ENCODE measurements at regions not wholly inside any gene's neighbourhood (a gene's known extent, or its start where the extent isn't known, plus 50 kb on each side); places are given as distances from the start of the nearest gene placed in this dataset.
A peak's percentile ranks its signal among the peaks of the same experiment; 100 is the strongest.
"Not testable (repeated sequence)": the region's sequence is repeated elsewhere in the genome, so short reads cannot be mapped to it uniquely, and the experiment has no call there.

DNA sequence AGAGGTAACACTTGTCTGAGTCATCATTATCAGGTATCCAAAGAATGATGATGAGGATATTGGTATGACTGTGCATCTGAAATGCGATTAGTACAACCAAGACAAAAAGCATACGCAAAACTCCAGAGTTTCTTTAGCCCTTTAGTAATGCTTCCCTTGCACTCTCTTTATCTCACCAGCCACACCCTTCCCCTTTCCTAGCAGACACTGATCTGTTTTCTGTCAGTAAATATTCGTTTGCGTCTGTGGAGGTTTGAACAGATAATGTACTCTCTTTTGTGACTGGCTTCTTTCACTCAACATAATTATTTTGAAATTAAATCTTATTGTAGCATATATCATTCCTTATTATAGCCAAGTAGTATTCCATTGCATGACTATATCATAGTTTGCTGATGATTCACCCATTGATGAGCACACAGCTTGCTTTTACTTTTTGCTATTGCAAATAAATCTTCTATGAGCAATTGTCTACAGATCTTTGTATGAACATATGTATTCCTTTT lies 775.7 kb downstream of the SLC6A15 start:
- DNase-seq (ENCODE audit: low spot score), result no peak

DNA sequence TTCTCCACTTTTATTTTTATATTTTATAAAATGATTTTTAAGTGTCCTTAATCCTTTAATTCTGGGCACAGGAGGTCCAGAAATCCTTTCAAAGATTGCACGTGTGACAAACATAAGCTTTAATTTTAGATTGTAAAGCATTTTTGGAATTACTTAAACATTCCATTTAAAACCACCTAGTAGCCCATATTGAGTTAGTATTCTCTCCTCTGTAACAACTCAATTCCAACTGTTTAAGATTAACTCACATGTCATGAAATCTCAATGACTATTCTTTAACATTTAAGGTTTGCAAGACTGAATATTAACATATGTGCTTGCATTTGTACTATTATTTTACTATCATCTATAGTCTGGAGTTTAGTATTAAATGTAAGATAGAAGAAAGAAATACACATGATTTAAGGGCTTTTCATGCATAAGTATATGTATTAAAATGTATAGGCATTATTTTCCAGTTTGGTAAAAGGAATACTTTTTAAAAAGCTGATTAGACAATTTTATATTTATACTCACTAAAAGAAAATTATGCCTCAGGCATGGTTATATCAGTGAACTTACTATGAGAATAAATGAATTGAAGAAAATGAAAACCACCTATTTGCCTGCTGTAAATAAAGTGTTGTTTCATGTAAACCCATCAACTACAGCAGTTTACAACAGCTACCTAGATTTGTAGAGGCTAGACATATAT lies 776.9 kb downstream of the SLC6A15 start:
- no peak for DNase-seq (ENCODE audit: low spot score)

DNA sequence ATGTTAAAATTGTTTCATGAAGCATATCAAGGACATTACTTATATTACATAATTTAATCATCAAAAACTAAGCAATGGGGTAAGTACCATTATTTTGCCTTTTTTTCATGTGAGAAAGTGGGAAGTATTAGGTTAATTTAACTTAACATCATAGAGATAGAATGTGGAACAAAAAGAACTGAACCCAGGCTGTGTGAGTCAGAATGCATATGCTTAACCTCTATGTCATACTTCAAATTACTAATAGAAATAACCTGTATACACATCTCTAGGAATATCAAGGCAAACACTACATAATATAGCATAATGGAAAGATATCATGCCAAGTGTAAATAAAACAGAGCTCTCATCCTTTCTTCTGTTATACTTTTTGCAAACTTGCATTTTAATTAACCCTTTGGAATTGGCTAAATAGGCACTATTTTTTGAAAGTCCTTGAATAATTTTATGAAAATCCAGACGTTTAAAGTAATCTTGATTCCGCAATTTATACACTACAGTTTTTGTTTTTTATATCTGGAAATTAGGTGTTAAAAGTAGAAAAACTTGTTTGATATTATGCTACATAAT lies 777.7 kb downstream of the SLC6A15 start:
- DNase-seq (ENCODE audit: low spot score), result no peak

DNA sequence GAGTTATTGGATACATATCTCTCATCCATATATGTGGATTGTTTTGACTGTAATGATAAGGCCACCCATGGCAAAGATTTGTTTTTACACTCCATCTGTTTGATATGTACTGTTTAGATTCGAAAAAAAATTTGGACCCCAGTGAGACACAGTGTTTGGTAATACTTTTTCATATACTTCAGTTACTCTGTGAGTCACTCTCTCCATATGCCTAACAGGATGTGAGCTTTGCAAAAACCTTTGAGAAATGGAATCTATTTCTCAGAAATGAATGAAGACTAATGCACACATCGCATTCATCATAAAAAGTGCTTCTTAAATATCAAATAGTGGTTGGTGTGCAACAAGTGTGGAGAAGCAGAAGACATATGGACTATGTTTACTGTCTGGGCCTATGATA lies 781.5 kb downstream of the SLC6A15 start:
- peak; percentile 36 for DNase-seq (ENCODE audit: low spot score)

DNA sequence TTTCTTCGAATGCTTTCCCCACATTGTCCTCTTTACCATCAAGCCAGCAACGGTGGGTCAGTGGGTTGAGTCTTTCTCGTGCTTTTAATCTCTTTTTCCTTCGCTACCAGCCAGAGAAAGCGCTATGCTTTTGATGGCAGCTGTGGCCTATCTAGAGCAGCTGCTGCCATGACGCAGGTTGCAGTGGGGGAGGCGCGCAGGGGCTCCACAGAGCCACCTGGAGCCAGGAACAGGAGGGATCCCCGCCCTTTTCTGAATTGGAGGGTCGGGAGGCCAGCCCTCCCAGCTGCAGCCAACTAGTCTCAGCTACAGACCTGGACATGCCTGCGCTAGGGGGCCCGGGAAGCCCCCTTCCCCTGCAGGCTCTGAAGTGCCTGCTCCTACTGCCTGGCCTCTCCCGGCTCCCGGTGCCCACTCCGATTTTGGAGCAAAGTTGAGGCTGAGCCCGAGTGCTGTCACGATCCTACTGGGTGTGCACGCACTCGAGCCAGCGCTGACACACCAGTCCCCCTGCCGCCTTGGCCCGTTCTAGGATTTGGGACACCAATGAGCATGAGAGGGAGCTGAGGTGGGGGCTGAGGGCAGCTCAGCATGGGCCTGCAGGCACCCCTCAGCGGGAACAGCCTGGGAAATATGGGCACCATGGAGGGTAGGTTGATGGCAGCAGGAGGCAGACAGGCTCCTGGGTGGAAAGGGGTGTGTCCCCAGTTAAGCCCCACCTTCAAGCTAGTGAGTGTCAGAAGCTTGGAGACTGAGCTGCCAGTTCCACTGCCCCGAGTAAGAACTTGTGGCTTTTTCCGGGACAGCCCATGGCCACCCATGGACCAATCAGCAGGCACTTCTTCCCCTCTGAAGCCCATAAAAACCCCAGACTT lies 784.2 kb downstream of the SLC6A15 start:
- no peak for DNase-seq (ENCODE audit: low spot score)

DNA sequence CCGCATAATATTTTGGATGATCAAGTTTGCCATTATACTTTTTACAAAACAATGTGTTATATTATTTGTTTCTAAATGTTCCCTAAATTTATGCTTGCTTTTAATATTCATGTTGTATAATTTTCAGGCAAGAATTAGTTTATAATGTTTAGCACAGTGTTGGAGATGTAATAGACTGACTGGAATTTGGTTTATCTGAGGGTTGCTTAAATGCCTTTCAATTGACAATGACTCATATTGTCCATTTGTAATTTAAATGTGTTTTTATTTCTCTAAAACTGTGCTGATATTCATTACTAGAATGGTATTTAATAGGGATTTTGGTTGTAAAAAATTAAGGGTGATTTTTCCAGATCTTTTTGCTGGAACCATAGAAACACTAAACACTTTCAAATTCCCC lies 788.4 kb downstream of the SLC6A15 start:
- no peak for DNase-seq (ENCODE audit: low spot score)

DNA sequence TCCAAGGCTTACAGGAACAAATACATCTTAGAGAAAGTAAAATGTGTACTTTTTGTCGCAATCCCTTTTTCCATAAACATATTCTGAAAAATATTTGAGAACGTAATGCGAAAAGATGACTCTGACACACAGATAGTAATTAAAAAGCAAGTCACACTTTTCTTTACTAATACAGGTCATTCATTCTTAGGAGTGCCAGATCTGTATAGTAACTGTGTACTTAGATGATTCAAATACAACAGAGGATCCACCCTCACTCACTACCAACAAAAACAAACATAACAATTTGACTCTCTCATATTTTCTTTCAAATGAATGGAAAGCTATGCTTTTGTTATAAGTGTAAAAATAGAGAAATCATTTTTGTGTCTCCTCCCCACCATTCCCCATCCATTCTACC lies 795.4 kb downstream of the SLC6A15 start:
- no peak for DNase-seq (ENCODE audit: low spot score)

DNA sequence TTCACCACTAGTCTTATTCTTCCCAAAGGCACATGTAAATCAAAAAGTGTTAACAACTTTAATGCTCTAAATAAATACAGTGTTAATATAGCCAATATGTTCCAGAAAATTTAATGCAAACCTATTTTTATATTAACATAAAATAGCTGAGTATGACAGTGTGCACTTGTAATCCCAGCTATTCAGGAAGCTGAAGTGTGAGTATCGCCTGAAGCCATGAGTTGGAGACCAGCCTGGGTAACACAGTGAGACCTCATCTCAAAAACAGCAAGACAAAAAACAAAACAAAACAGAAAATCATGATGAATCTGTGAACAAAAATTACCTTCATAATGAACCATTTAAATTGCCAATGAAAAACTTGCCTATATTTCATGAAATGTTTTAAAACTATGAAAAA lies 798.9 kb downstream of the SLC6A15 start:
- no peak for DNase-seq (ENCODE audit: low spot score)

DNA sequence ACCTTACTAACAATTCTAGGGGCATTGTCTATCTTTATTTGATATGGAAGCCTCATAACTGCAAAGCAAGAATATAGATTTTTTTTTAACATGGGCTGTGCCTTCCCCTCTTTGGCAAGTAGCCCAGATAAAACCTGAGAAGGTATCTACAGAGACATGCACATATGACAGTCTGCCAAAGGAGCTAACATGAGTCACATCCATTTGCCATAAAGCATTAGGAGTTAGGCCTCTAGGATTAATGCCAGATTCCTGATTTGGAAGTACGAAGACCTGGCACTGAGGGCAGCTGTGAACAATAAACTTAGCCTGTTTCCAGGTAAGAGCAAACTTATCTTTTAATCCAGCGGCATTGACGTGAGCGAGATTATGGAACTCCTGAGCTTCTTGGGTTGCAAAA lies 808.7 kb downstream of the SLC6A15 start:
- DNase-seq (ENCODE audit: low spot score), result not testable (repeated sequence)

DNA sequence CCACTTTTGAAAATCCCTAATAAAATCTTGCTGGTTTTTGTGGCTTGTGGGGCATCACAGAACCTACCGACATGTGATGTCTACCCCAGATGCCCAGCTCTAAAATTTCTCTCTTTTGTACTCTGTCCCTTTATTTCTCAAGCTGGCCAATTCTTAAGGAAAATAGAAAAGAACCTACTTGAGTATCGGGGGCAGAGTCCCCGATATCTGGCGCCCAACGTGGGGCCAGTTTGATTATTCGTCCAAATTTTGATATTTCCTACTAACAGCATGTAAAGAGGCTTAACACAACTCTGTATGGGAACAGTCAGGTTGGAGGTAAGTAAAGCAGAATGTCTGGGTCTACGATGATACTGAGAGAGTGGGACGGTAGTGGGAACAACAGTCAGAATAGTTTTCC lies 810.6 kb downstream of the SLC6A15 start:
- DNase-seq (ENCODE audit: low spot score), result not testable (repeated sequence)

DNA sequence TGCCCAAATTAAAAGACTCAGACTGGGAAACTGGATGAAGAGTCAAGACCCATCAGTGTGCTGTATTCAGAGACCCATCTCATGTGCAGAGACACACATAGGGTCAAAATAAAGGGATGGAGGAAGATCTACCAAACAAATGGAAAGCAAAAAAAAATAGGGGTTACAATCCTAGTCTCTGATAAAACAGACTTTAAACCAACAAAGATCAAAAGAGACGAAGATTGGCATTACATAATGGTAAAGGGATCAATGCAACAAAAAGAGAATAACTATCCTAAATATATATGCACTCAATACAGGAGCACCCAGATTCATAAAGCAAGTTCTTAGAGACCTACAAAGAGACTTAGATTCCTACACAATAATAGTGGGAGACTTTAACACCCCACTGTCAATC lies 813.0 kb downstream of the SLC6A15 start:
- not testable (repeated sequence) for DNase-seq (ENCODE audit: low spot score)

DNA sequence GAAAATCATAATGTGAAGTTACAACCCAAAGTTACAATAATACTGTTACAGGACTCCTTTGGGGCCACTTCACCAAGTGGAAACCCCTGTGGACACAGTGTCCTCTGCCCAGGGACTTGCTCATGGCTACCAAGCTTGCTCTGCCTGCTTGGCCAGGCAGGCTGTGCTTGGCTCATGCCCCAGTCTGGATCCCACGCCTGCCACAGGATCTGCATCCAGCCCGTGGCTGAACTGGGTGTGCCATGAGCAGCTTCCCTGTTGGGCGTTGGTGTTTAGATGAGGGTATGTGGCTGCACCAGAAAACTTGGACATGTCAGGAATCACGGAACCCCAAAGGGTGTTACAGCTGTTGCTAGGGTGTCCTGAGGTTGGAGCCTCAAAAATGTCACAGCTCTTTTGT lies 820.9 kb downstream of the SLC6A15 start:
- no peak for DNase-seq (ENCODE audit: low spot score)

DNA sequence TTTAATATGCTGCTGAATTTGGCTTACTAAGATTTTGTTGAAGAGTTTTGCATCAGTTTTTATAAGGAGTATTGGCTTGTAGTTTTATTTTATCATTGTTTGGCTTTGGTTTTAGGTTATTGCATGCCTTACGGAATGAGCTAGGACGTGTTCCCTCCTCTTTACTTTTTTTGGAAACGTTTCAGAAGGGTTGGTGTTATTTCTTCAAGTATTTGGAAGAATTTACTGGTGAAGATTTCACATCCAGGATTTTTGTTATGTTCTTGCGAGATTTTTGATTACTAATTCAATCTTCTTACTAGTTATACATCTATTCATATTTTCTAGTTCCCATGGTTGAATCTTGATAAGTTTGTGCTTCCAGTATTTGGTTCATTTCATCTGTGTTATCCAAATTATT lies 823.2 kb downstream of the SLC6A15 start:
- no peak for DNase-seq (ENCODE audit: low spot score)

DNA sequence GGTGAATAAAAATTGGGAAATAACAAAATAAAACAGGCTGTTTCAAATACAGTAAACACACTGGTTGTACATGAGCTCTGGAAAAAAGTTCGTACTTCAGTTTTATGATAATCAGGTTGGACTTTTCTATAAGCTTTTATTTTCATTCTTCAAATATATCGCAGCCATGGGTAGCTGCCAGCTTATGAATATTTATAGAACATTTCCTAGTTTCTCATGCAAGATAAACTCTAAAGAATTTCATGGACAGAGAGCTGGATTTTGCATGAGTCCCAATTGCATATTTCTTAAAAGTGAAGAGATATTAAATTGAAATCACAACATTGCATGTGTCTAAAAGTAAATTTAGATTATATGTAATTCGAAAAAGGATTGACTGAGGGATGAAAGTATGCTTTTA lies 827.6 kb downstream of the SLC6A15 start:
- no peak for DNase-seq (ENCODE audit: low spot score)

DNA sequence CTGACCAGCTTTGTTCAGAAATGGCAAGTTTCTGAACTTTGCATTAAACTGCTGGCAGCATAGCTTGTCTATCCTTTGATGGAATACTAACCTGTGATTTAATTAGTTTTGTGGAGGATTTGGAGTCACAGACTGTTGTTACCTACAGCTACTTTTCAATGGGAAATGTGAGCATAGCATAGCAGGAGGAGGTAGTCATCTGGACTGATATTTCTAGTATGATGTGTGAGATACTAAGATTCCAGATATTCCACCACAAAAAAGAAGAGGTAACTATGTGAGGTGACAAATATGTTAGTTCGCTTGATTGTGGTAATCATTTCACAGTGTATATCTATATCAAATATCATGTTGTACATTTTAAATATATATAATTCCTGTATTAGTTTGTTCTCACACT lies 833.0 kb downstream of the SLC6A15 start:
- peak; percentile 5 for DNase-seq (ENCODE audit: low spot score)

DNA sequence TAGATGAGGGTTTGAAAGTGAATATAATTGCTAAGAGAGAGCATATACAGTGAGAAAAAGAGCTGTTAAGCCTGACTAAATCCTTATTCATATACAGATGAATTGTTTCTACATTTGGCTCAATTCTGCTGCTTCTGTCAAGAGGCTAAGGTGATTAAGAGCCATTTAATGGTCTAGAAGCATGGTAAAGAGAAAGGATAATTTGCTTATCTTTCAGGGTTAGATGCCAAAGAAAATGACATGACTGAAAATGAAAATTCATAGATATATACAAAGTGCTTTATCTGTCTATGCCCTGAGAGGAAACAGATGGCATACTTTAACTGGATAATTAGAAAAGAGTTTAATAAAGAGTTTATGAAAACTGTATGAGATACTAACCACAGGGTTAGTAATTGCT lies 834.9 kb downstream of the SLC6A15 start:
- DNase-seq (ENCODE audit: low spot score), result no peak

DNA sequence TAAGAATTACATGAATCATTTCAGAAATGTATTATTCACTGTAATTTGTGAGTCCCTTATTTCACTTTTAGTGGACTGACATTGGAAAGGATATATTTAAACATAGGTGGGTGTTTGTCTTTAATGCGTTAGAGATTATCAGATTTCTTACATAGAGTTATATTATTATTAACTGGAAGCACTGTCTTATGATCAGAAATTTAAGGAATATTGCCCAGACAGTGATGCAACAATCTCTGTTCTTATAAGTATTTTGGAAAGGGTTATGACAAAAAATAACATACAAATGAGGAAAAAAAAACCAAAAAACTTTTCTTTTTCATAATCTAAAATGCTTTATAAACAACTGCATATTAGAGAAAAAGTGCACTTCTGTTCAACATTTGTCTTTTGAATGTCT lies 836.6 kb downstream of the SLC6A15 start:
- no peak for DNase-seq (ENCODE audit: low spot score)

DNA sequence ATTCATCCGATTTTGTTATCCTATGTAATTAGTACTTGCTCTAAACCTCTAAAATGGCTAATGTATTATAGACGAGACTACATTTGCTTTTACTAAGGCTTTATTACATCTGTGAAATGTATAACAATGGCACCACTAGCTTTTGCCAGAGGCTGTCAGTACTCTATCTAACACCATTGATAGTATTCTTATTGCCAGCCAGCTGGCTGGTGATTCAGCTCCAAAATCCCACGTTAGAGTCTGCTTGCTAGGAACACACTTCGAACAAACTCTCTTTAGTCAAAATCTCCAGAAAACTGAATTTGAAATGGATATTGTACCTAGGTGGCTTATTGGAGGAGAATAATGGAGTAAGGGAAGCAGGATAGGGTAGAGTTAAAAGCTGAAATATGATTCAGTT lies 839.2 kb downstream of the SLC6A15 start:
- no peak for DNase-seq (ENCODE audit: low spot score)

DNA sequence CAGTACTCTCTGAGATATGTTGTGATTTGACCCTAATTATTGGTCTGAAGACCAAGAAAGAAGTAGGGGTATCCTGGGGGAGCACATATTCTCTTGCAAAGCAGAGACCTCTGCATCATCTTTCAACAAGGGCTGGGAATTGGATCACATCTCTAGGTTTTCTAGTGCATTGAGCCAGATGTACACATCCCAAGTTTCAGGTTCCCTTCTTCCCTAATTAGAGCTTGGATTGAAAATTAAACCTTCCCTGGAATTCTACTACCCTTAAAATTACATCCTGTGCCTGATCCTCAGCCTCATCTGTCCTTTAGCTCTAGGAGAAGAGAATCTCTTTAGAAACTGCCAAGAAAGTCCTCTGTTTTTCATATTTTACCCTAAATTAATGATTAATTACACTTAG lies 839.6 kb downstream of the SLC6A15 start:
- no peak for DNase-seq (ENCODE audit: low spot score)

DNA sequence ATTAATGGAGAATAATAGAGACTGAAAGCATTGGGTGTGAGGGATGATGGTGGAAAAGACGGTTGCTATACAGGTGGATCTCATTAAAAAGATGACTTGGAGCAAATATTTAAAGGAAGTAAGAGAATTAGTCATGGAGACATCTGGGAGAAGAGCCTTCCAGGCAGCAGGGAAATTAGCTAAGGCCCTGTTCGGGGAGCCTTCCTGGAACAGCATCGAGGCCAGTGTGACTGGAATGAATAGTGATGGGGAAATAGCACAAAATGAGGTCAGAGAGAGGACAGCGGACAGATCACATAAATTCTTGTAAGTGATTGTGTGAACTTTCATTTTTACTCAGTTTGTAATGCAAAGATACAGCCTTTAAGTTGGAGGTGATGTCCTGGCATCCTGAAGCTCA lies 842.3 kb downstream of the SLC6A15 start:
- peak; percentile 83 for DNase-seq (ENCODE audit: low spot score)

DNA sequence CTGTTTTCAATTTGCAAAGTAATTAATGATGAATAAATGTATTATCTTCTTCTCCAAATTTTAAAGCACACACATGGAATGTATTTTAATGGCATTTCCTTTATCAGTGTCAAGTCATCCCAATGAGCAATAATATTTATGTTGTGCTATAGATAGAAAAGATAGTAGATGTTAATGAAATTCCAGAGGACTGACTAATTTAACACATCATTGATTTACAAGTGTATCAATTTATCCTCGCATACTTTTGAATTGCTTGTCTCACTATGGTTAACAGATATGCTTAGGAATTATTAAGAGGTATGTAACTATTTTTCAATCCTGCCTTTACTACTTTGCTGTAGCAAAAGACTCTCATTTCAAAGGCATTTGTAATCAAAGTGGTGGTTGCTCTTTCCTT lies 842.9 kb downstream of the SLC6A15 start:
- DNase-seq (ENCODE audit: low spot score), result peak; percentile 35

DNA sequence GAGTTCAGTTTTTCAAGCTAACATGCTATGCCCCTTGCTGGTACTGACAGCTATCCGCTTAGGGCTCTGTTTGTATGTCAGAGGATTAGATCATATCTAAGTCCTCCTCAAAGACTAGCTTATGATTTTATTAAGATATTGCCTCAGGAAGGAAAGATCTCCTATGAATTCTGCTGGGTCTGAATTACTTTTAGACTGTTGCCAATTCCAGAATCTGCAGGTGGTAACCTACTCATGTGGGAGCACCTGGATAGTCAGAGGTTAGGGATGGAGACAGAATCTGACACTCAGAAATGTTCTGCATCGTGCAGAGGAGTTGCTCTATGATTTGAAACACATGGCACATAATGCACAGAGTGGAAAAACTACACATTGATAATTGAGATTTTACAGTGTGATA lies 843.4 kb downstream of the SLC6A15 start:
- DNase-seq (ENCODE audit: low spot score), result peak; percentile 9

DNA sequence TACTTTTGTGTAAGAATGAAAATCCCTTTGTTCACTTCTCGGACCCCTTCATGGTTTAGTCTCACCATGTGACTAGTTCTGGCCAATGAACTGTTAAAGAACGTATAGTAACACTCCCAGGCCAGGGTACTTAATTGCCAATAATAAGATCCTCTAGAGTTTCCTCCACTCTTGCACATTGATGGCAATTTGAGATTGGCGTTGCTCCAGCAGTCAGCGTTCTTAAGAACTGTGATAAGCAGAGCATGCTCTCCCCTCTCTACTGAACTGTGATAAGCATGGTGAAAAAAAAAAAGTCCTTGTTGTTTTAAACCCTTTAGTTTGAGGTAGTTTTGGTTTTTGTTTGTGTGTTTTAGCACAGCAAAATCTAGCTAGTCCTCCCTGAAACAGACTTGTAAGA lies 854.5 kb downstream of the SLC6A15 start:
- no peak for DNase-seq (ENCODE audit: low spot score)
